CD4-positive, alpha-beta T cell treated with Interleukin-4 for 4 hours (primary cell): ENCODE measurements at regions not wholly inside any gene's neighbourhood (a gene's known extent, or its start where the extent isn't known, plus 50 kb on each side); places are given as distances from the start of the nearest gene placed in this dataset.

Experiments
- DNase-seq: peaks from one replicate; pipeline ENCODE4 v3.0.0-alpha.2; 2020

DNA sequence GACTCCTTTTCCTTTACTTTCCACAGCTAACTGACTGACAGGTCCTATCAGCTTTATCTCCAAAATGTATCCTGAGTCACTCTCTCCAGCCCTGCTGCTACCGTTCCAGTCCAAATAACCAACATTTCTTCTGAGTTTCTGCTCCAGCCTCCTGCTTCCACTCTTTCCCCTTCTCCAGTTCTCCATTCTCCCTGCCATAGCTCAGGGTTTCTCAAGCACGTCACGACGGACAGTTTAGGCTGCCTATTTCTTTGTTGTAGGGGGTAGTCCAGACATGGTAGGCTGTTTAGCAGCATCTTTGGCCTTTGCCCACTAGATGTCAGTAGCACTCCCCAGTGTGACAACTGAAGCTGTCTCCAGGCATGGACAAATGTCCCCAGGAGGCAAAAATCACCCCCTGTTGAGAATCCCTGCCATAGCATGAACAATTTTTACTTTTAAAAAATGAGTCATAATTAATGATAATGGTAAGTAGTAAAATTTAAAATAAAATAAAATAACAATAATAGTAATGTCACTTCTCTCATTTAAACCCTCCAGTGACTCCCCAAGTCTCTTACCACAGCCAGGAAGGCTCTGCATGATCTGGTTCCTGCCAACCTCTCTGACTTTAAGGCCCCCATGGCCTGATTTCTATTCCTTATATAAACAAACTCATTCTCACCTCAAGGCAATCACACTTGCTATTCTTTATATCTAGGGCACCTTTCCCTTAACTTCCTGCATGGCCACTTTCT is 105.4 kb upstream of the FER start:
- DNase-seq, result peak; percentile 52

DNA sequence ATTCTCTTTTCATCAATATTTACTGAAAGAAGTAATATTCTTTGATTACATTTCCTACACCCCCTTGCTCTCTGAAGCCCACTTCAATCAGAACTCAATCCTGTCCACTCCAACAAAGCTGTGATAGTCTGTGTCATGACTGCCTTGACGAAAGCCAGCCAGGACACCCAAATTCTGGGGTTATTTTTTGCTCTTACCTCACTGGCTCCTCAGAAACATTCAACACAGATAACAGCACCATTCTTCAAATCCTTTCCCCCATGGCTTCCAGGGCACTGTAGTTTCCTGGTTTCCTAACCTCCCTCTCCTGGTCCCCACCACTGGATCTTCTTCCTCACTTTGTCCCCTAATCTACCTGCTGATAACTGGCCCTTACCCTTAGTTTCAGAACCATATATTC is 106.1 kb upstream of the FER start:
- DNase-seq, result no peak

DNA sequence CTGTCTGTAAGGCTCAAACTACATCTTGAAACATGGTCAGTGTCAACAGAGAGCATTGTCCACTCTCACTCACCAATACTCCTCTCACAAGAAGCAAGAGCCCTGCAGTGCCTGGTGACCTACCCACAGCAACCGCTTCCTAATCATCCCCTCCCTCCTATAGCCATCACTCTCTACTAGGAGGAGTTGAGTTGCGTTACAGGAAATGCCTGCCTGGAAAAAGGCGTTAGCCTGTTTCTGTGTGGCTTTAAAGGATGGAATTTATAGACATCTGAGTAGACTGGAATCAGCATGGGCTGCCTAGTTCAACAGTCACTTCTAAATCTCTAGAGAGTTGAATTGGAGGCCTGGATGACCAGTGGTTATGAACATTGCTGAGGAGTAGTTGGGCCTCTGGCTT is 108.3 kb upstream of the FER start:
- no peak for DNase-seq

DNA sequence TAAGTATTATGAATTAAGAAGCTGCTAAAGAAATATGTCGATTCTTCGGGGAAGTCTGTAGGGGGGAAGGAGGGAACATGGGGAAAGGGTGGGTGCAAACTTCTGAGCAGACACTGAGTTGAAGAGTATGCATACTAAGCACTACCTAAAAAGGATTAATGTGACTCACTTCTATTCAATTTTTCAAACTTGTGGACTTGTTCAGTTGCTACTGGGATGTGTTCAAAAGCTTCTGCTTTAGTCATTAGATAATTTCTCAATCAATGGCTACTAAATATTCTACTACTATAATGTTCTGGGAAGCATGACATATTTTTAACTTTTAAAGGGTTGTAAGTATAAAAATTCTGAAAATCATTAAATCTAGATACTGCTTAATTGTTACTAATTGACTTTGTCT is 109.7 kb upstream of the FER start:
- DNase-seq, result no peak

DNA sequence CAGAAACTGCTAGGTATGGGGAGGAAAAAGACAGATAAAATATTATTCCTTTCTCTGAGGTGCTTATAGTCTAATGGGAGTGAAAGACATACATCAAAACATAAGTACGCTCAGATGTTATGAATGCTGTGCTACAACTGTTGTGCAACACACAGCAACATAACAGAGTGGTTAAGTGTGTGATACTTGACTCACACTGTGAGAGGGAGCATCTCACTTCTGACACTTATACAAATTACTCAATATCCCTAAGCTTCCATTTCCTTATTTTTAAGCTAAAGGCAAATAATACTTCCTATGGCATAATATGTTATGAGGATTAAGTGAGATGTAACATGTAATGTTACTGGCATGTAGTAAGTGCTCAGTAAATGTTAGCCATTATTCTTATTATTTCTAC is 110.6 kb upstream of the FER start:
- no peak for DNase-seq

DNA sequence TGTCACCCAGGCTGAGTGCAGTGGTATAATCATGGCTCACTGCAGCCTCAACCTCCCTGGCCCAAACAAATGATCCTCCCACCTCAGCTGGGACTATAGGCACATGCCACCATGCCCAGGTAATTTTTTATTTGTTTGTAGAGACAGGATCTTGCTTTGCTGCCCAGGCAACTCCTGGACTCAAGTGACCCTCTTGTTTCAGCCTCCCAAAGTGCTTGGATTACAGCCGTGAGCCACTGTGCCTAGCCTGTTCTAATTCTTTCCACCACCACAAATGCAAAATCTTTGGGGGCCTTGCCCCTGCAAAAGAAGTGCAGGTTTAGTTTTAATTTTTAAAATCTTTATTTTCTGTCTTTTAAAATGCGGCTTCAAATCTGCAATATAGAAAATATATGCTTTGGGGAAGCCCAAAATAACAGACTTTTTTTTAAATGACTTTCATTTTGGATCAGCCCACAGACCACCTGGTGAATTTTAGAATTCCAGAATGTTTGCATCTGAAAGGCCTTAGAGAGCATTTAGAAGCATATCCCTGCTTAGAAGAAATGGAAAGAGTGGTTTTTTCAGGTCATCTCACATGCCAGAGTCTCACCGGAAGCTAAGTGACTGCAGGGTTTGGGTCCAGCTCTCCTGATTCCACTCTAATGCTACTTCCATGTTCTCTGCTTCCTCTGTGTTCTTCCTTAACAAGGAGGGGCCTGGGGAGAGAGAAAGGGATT is 111.4 kb upstream of the FER start:
- no peak for DNase-seq

DNA sequence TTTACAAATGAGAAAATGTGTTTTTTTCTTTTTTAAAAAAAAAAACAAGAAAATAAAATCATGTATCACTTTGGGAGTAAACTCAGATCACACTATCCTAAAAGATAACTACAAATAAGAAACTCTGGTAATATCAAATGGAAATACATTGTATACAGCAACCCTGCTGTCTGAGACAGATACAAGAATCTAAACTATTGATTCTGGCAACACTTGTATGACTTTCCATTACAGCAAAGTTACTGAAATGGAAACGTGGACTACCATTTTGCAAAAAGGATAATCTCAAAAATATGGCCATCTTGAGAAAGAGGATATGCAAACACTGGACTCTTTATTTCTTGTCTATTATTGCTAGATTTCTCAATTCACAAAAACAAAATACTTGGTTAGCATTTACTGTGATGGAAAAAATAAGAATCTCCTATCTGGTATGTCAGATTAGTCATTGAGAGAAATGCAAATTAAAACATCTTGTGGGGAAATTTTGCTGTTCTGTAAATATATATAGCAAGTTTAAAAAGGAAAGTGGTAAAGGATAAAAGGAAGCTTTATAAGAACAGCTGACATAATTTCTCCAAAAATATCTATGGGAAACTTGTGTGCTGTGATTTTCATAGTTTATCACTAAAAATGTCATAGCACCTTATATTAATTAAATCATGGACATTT is 112.9 kb upstream of the FER start:
- DNase-seq, result no peak

DNA sequence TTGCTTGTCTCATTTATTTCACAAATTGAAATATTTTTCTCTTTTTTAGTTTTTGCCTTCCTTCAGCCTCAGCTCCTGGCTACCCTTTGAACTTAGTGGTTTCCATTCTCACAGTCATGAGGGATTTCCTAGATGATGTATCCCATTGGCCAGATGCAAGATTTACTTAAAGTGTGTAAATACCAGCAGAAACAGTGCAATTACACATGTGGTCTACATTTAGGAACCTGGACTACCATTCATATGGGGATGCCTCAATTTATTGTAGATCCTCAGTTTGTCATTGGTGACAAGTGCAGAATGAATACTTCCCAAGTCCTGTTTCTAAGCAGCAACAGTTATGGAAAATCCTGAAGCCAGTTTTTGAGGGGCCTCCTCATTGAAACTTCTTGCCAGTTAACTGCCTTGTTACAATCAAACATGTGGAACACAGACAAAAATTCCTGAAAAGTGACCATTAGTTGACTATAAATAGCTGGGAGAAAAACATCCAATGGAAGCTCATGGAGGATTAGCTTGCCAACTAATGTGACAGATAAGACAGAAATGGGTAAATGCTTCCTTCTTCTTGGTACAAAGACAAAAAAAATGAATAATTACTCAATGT is 113.6 kb upstream of the FER start:
- no peak for DNase-seq

DNA sequence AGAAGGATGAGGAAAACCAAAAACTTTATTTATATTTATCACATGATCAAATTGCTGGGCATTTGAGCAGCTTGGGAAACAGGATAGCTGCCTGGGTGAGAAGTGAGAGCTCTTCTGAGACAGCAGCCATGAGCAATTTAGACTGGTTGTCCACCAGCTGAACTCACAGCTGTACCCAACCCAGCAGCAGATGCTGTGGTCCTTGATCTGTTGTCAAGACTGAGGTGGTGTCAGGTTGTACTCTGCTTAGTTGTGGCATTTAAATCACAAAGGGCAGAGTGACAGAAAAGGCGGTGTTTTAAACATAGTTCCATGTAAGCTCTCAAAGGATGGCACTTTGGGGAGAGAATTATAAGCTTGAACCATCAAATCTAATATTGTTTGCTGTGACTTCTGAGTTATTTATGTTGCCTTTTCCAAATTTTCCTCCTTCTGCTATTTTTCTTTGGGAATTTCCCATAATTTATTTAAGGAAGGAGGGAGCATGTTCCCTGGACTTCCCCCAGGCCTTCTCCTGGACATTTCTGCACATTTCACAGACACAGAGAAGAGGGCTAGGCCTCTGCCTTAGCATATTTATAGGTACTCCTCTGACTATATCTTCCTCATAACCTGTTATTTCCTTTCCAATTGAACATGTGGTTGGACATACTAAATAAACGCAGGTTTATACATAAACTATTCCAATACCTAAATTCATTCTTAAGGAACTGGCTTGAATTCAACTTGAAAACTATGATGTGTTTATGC is 117.7 kb upstream of the FER start:
- DNase-seq, result no peak

DNA sequence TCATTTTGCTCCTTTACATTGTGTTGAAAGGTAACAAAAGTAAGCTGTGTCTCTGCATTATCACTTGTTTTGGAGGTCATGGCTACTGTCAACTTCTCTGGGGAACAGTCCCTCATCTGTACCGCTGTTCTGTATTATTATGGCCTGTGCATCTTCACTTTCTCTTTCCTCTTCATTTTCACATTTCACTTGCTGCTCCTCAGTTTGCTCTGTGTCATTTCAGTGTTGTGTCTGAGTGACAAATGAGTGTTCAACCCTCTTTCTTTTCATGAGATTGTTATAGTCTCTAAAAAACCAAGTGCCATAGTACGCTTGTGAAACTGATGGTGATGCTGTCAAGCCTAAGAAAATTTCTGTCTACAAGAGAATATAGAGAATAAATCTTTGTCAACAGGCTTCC is 122.0 kb upstream of the FER start:
- no peak for DNase-seq

DNA sequence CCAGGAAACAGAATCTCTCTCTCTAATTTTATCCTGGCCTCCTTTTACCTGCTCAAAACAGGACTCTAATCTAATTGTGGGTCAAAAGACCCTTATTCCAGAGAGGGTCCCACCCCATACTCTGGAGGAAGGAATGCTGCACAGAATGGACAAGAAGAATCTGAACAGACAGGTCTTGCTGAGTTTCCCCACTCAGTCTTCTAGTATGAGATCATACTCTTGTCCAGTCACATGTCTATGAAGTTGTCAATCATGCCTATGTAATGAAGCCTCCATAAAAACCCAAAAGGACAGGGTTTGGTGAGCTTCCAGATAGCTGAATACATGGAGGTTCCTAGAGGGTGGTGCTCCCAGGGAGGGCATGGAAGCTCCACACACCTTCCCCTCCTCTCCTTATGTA is 123.9 kb upstream of the FER start:
- DNase-seq, result no peak

DNA sequence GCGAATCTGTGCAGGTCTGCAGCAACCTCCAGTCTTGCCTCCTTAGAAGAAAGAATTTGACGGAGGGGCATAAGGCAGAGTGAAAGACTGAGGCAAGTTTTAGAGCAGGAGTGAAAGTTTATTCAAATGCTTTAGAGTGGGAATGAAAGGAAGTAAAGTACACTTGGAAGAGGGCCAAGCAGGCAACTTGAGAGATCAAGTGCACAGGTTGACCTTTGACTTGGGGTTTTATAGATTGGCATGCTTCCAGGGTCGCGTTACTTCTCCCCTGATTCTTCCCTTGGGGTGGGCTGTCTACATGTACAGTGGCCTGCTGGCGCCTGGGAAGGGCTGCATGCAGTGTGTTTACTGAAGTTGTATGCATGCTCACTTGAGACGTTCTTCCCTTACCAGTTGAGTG is 127.2 kb upstream of the FER start:
- no peak for DNase-seq

DNA sequence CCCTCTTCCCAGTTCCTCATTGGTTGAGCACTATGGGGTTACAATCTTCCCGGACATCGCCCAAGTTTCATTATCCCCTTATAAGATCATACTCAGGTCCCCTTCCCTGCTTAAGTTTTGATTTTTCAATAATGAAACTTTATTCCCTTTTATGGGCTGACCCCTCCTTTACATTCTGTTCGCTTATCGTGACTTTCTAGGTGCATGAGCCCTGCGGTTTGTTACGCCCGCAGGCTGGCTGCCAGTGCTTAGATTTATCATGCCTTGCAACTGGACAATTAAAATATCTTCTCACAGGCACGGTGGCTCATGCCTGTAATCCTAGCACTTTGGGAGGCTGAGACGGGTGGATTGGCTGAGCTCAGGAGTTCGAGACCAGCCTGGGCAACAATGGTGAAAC is 127.9 kb upstream of the FER start:
- DNase-seq, result no peak

DNA sequence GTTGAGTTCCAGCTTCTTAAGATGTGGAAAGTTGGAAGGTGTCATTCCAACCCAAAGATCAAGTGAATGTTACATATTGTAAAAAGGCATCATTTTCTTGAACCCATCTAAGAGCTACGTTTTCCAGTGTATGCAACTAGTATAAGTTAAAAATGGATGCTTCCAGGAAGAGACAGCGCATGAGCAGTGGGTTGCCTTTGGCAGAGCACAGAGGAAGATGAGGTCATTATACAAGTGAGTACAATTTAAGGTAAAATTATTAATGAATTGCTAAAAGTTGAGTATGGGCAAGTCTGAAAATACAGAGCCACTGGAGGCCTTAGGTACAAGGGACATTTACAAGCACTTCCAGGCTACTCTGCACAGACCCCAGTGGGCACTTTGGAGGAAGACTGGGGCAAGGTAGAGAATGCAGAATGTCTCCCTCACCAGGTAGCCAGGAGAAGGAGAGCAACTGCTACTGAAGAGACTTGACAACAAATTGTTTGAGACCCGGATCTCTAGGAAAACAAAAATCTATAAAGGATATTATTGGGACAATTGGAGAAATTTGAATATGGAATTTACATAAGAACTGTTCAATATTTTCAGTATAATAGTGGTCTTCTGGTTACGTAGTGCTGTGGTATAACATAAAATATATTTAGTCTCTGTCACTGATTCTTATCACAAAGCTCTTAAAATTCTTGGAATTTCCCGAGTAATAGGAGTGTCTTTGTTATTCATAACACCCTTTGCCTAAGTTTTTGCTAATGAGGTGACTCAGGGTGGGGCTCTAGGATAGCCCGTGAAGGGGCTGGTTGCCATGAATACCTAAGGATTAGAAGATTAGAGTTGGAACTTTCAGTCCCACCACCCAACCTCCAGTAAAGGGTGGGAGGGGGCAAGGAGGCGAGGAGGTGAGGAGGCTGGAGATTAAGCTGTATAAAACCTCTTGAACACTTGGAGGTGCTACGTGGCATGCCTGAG is 129.9 kb upstream of the FER start:
- DNase-seq, result no peak

DNA sequence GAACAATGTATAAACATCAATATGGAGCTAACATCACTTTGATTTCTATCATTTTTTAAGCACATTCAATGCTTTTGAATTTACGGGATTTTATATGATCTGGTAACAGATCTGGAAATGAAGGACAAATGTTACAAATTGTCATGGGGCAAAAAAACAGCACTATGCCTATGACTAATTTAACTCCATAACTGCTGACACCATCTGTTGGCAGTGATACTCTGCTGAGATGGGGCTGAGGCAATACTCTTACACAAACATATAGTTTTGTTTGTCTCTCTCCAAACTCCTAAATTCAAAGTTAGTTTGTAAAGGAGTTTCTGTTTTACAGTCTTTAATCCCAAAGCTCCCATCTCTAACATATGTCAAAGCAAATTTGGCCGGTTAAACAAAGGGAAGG is 132.5 kb upstream of the FER start:
- no peak for DNase-seq

DNA sequence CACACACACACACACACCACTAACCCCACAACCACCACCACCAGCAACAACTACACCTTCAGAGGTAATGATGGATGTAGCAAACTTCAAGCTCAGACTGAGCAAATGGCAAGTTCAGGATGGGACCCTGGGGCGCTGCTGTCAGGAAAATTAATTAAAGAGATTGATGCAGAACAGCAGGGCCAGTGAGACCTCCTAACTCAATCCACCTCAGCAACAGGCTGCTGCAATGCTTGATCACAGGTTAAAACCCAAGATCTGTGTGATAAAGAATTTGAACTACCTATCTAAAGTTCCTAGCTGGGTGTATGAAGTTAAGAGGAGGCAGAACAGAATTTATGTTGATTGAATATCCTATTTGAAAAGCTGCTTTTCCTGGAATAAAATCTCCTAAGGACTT is 140.3 kb upstream of the FER start:
- DNase-seq, result no peak

DNA sequence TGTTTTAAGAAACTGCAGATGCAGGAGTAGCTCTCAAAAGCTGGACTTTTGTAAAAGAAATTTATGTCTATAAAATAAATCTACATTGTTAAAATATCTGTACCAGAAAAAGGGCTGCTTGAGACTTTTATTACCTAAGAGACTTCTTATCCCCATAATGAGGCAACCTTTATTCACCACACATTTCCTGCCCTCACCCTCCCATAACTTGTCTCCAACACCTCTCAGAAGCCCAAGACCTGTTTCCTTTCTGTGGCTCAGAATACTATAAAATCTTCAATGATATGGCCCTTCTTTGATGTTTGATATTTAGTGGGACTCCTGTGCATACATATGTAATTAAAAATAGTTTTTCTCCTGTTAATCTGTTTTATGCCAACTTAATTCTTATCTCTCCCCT is 141.5 kb upstream of the FER start:
- DNase-seq, result no peak

DNA sequence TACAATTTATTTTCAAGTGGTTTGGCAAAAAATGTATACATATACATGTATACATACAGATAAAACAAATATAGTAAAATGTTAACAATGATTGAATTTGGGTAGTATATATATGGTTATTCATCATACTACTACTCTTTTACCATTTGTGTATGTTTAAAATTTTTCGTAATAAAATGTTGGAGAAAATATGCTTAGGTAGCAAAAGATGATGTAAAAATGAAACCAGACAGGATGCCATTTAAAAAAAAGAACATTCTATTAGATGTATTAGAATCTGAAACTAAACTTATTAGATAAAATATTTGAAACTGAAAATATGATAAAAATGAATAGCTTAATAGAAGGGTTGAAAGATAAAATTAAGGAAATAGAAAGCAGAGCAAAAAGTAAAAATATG is 144.9 kb upstream of the FER start:
- no peak for DNase-seq

DNA sequence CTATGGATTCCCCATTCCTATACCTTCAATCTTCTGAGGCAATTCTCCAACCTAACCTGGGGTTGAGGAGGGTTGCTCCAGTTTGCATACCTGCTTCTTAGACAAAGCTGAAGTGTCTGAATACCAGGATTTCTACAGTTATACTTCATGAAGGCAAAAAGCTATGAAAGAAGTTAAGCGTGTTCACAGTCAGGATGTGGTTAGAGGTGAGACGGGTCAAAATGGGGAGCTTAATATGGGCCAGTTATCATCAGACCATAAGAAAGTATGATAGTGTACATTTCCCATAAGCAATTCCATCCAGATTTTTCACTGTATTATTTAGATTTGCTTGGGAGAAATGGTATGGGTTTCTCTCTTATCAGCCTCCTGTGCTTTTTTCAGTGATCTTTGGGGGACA is 156.9 kb upstream of the FER start:
- no peak for DNase-seq

DNA sequence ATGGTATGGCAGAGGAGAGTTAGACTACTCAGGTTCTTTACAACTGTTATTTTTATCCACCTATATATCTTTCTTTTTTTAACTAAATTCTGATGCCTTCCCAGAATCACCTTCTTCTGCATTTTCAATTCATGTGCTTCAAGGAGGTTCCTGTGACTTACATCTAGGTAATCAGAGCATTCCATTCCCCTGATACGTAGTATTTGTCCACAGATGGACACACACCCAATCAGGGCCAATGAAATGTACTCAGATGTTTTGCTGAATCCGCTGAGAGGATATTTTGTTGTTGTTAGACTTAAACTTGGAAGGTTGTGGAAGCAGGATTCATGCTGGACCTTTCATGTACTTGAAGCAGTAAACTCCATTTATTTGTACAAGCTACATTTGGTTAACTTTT is 159.4 kb upstream of the FER start:
- no peak for DNase-seq

DNA sequence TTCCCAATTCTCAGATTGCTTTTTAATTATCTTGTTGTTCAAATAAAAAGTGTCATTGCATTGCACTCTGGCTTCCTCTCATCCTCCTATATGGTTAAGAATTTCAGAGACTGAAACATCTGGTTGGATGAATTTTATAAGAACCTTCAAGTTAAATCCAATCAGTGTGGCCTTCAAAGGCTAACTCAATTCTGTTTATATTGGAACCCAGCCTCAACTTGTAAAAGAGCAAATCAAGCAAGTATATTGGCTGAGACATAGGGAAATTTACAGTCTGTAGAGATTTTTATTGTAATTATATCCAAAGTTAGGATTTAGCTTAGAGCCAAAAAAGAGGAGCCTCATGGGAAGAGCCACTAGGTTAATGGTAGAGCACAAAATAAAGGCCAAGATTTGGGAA is 159.9 kb upstream of the FER start:
- no peak for DNase-seq

DNA sequence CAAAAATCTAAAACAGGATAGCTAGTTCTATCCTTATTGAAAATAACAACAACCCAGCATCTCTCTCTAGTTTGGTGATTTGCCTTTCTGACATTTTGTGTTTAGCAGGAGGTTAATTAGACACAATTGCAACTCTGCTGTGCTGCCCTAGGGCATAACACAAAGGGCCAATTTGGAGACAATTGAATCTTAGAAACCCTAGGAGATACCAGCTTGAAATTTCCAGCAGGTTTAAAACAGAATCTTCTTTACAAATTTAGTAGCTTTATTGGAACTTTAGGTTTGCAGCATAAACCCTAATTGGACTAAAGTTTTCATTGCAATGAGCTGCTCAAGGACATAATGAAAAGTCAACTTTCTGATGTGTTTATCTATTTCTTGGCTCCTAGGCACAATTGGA is 166.7 kb upstream of the FER start:
- DNase-seq, result no peak
